ENCODE measurements at regions not wholly inside any gene's neighbourhood (a gene's known extent, or its start where the extent isn't known, plus 50 kb on each side); places are given as distances from the start of the nearest gene placed in this dataset.

DNA sequence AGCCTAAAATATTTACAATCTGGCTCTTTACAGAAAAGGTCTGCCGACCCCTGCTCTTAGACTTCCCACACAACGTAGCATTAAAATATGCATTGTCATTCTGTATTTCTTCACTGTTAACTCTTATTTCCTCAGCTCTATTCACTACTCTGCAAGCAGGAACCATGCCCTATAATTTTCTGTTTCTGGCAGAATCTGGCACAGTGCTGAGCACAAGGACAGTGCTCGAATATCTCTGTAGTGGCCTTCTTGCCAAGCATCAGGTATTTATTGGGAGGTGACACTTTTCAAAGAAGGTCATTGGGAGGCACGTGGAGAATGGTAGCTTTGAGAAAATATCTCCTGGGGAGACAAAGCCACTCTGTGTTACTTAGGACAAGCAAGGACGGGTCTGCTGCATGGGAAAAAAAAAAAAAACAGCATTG lies 77.9 kb downstream of the PSMG1 start:
- DNase-seq = no peak

DNA sequence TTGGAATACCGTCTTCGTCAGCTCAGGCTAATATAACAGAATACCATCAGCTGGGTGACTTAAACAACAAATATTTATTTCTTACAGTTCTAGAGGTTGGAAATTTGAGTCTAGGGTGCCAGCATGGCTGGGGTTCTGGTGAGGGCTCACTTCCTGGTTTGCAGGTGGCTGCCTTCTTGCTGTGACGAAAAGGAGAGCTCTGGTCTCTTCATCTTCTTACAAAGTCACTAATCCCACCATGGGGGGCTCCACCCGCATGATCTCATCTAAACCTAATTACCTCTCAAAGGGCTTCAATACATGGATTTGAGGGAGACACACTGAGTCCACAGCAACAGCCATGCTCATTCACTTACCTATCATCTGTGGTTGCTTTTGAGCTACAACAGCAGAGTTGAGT lies 78.3 kb downstream of the PSMG1 start:
- DNase-seq = no peak

DNA sequence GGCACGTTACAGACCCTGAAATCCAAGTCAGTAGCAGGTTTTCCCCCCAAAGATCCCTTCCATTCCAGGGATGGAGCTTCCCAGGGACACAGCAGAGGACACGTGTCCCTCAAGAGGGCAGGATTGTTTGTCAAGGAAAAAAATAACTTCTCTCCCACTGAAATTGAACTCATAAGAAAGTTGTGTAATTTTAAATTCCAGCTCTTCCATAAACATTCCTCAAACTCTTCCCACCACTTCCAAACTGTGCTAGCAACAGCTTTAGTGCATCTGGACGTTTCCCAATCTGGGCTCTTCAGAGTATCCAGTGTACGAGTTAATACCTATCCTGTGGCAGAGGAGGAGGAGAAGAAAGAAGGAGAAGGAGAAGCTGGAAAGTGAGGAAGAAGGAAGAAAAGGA lies 79.6 kb downstream of the PSMG1 start:
- no peak for DNase-seq

- no peak for DNase-seq
Observed at GRCh38 chr21:39099859-39100258, 83.4 kb downstream of the PSMG1 start.

- no peak for DNase-seq
Observed at GRCh38 chr21:39098696-39099200, 84.5 kb downstream of the PSMG1 start.

DNA sequence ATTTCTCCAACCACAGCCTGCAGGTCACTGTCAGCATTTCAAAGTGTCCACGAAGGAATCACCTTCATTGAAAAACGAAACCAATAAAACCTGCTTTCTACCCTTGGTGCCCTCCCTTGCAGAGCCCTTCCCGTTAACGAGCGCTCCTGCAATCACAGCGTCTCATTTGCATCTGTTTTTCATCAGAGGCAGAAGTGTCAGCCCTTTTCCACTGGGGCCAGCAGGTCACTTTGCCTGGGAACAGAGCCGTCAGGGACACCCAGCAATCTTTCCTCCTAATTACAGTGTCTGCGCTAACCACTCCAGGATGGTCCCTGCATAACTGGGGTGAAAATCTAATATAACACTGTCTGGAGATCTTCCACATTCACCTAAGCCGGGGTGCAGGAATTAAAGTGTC lies 85.3 kb downstream of the PSMG1 start:
- no peak for DNase-seq

- DNase-seq = no peak
Observed at GRCh38 chr21:39097335-39097861, 85.9 kb downstream of the PSMG1 start.

- DNase-seq = no peak
Observed at GRCh38 chr21:39096754-39097153, 86.5 kb downstream of the PSMG1 start.

- DNase-seq = no peak
Observed at GRCh38 chr21:39095681-39096080, 87.6 kb downstream of the PSMG1 start.

- DNase-seq = no peak
Observed at GRCh38 chr21:39094847-39095579, 88.2 kb downstream of the PSMG1 start.

DNA sequence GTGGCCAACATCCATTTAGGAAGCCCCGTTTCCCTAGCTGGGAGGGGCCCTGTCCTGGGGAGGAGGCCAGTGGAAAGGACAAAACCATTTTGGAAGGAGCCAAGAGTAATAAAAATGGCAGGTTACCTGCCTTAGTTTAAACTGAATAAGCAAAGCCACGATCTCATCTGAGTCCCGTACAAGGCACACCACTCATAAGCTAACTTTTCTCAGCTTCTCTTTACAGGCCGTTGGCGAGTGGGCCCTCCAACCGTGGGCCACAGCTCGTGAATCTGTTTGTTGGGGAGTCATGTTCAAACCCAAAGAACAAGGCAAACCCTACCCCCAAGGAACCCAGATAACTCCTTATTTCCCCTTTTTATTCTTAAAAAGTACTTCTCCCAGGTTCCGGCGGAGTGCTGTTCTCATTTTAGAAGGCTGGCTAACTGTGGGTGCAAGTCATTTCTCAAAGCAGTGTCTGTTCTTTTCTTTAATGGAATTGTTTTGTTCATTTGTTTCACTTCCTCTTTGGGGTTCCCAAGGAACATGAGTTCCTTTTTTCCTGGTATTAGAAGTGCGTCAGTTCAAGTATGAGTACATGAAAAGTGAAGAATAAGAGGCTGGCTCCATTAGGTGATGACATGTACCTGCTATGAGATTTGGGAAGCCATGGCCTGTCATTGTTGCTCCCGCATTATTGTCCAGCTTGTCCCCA lies 89.0 kb downstream of the PSMG1 start:
- DNase-seq = no peak

GRCh38 chr21:39093526-39093925 lies 89.7 kb downstream of the PSMG1 start:
- no peak for DNase-seq

GRCh38 chr21:39088831-39089380 lies 94.3 kb downstream of the PSMG1 start:
- no peak for DNase-seq

- DNase-seq = no peak
Observed at GRCh38 chr21:39088031-39088370, 95.2 kb downstream of the PSMG1 start.

- no peak for DNase-seq
Observed at GRCh38 chr21:39087238-39088030, 95.8 kb downstream of the PSMG1 start.

GRCh38 chr21:39086547-39086946 lies 96.7 kb downstream of the PSMG1 start:
- no peak for DNase-seq

DNA sequence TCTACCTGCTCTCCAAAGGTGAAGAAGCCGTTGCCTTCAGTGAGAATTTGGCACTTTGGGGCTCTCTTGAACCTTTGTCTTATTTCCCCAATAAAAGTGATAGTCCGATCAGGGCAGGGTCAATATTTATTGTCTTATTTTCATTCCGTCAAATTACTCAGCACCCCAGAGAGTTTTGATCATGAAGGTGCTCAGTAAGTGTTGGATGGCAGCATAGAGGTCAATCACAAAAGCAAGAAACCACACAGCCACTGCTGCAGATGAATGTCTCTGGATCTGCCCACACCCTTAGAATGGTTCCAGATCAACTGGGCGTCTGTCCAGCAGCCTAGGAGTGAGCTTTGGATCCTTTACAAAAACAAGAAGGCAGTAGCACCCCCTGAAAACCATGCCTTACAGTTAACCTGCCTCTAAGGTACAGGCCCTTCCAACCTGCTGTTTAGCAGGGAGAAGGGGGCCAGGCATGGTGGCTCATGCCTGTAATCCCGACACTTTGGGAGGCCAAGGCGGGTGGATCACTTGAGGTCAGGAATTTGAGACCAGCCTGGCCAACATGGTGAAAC lies 97.3 kb downstream of the PSMG1 start:
- DNase-seq = no peak

DNA sequence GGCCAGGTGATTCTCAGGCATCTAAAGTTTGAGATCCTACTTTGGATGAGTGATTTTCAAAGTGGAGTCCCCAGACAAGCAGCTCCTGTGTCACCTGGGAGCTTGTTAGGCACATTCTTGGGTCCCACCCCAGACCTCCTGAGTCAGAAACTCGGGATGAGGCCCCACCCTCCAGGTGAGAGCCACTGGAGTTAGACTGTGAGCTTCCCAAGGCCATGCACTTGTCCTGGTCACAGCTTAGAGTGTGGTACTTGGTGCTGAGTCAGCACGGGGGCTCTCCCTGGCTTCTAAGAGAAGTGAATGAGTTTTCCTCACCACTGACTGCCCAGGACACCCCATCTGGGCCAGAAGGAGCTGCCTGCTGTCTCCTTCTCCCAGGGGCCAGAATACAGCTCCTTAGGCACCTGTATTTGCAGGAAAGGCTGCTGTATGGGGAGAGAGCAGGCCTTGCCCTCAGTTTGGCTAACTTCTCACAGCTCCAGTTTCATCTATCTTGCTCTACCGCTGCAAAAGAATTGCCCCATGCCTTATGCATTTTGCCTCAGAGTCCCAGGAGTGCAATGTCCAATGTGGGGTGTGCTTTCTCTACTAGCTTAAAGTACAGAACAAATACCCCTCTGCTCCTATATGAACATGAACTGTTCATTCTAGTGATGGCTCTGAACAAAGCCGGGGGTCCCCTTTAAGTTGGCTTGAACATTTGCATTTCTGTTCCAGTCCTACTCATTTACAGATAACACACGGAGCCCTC lies 98.1 kb downstream of the PSMG1 start:
- DNase-seq = no peak

DNA sequence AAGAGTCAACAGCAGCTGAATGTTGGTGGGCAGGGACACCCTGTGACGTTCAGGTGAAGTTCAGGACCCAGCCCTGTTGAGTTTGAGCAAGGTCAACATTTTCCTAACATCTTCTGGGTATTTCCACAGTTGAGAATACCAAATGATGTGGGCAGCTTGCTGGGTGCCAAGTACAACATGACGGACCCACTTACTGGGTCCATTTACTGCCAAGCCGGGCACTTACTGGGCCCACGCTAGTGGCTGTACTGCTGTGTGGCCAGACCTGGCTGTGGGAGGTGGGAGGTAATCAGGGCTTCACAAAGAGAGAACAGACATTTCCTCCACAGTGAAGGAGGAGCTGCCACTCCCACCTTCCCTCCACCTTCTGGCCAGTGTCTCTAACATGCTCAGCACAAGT lies 99.2 kb downstream of the PSMG1 start:
- no peak for DNase-seq

DNA sequence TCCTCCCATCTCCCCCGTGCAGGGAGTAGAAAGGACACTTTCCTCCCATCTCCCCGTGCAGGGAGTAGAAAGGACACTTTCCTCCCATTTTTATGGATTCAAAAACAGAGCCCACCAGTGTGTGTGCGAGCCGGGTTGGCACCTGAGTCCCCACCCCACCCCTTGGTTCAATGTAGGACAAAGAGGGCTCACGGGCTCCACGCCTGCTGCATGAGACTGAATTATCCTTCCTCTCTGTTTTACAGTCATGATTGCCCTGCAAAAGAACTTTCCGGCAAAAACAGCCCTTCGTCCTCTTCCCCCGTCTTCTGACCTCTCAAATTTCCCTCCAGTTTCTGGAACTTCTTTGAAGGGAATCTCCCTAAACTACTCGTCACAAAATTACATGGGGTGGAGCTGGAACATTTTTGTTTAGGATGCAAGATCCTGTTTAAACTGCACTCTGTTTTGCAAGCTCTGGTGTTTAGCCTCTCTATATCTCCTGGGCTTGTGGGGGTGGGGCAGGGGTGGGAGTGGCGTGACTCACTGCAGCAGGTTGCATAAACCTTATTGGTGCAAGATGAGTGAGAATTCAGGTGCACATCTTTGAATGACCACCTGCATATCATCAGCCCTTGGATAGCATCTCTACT lies 99.8 kb downstream of the PSMG1 start:
- no peak for DNase-seq

DNA sequence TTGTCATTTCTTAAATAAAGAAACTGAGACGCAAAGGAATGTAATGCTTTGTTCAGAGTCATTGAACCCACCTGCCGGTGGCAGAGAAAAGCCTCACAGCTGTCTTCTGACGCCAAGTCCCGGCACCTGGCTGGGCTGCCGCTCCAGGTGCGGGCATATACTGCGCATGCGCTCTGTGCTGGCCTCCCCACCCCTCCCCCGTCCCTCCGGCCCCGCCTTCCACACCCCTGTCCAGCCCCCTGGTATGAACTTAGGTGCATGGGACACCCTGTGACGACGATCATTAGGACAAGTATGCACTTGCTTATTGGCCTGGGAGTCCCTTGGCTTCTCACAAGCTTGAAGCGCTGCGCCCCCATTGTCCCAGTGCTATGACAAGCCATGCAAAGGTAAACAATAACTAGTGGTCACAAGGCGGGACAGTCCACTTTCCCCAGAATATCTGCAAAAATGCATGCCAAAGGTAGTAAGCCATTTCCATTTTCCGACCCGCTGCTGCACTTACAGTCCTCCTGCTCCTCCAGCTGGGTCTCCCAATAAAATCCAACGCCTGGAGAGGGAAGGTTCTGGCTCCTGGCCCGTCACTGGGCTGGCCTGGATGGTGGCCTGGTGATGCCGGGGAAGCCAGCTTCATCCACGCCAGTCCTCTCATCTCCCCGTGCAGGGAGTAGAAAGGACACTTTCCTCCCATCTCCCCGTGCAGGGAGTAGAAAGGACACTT lies 100.4 kb downstream of the PSMG1 start:
- no peak for DNase-seq

Measured in activated CD4-positive, alpha-beta T cell treated with anti-CD3 and anti-CD28 coated beads, Interleukin-2, amount 50 U/mL, for 48 hours (primary cell).